HG02610 (cell line): ENCODE measurements at regions not wholly inside any gene's neighbourhood (a gene's known extent, or its start where the extent isn't known, plus 50 kb on each side); places are given as distances from the start of the nearest gene placed in this dataset.
A peak's percentile ranks its signal among the peaks of the same experiment; 100 is the strongest.

ENCODE experiments used
- ATAC-seq: cut with Tn5 transposase; IDR thresholded peaks from one replicate; pipeline ENCODE4 v1.9.1; 2021; ENCODE audit warnings: mild to moderate bottlenecking, moderate library complexity; ENCODE audit not compliant: unreplicated experiment

GRCh38 chr6:113796038-113796437 is 61.1 kb upstream of the MARCKS start:
- no peak for ATAC-seq

- no peak for ATAC-seq
Observed at GRCh38 chr6:113802779-113803178, 54.4 kb upstream of the MARCKS start.

GRCh38 chr6:113805173-113805790 is 51.9 kb upstream of the MARCKS start:
- ATAC-seq: peak; percentile 91

GRCh38 chr6:113805811-113806495 is 51.2 kb upstream of the MARCKS start:
- no peak for ATAC-seq
